ENCODE measurements at regions not wholly inside any gene's neighbourhood (a gene's known extent, or its start where the extent isn't known, plus 50 kb on each side); places are given as distances from the start of the nearest gene placed in this dataset.

DNA sequence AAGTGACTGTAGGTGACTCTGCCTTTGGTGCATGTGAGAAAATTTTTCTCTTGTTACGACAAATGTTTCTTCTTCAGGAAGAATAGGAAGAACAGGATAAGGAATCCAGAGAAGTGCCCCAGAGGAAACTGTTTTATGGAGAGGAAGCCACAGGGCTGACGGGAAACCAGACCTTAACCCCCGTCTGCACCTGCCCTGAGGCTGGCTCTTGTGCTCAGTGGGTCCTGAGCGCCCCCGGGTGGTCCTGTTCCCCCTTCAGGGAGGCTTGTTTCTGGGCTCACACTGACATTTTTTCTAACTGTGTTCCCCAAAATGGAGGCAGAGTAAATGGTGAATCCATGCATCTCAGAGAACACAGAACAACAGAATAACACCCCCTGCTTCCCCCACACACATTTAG, 691.8 kb downstream of the TMEM121 start:
- Histone ChIP-seq H3K27me3 (replicated peaks; ENCODE audit: insufficient read depth, low read depth, low read length, poor library complexity) (peaks cover 62% of the 10 kb centered on the region), H3K36me3 (ENCODE audit: insufficient read depth, low read length, poor library complexity, severe bottlenecking) (no peaks in the 10 kb centered on the region), H3K4me1 (ENCODE audit: insufficient read depth, low read length, poor library complexity, severe bottlenecking) (no peaks in the 10 kb centered on the region), H3K27ac (ENCODE audit: low read depth, low read length, poor library complexity, severe bottlenecking) (no peak overlapping the region), H3K4me3 (ENCODE audit: low read depth, low read length, poor library complexity, severe bottlenecking) (no peak overlapping the region), H3K9me3 (ENCODE audit: low read depth, low read length, poor library complexity, severe bottlenecking) (no peaks in the 10 kb centered on the region)
- POLR2A ChIA-PET (ENCODE audit: low non-redundant PET), result no interaction called here
- no peak for TF ChIP-seq EZH2 (IDR thresholded peaks at IDR 0.05; ENCODE audit: borderline replicate concordance, low read depth, low read length, poor library complexity, severe bottlenecking)
- TF ChIP-seq, protein P1, sequence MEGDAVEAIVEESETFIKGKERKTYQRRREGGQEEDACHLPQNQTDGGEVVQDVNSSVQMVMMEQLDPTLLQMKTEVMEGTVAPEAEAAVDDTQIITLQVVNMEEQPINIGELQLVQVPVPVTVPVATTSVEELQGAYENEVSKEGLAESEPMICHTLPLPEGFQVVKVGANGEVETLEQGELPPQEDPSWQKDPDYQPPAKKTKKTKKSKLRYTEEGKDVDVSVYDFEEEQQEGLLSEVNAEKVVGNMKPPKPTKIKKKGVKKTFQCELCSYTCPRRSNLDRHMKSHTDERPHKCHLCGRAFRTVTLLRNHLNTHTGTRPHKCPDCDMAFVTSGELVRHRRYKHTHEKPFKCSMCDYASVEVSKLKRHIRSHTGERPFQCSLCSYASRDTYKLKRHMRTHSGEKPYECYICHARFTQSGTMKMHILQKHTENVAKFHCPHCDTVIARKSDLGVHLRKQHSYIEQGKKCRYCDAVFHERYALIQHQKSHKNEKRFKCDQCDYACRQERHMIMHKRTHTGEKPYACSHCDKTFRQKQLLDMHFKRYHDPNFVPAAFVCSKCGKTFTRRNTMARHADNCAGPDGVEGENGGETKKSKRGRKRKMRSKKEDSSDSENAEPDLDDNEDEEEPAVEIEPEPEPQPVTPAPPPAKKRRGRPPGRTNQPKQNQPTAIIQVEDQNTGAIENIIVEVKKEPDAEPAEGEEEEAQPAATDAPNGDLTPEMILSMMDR (conservative IDR thresholded peaks at IDR 0.05; ENCODE audit: low read depth, low read length), result no peak
- CTCF ChIA-PET, result no interaction called here
- intact Hi-C loops (cut with micrococcal nuclease; ENCODE audit: unreplicated experiment), result no loop called here
- no peak for DNase-seq (ENCODE audit: low spot score)
- BruUV-seq (replicated peaks), result no TSS peak

- Histone ChIP-seq H3K4me3 (ENCODE audit: low read depth, low read length, poor library complexity, severe bottlenecking) (no peak overlapping the region), H3K36me3 (ENCODE audit: insufficient read depth, low read length, poor library complexity, severe bottlenecking) (no peaks in the 10 kb centered on the region), H3K9me3 (ENCODE audit: low read depth, low read length, poor library complexity, severe bottlenecking) (no peaks in the 10 kb centered on the region), H3K4me1 (ENCODE audit: insufficient read depth, low read length, poor library complexity, severe bottlenecking) (no peaks in the 10 kb centered on the region), H3K27ac (ENCODE audit: low read depth, low read length, poor library complexity, severe bottlenecking) (no peak overlapping the region), H3K27me3 (replicated peaks; ENCODE audit: insufficient read depth, low read depth, low read length, poor library complexity) (peaks cover 94% of the 10 kb centered on the region)
- no peak for TF ChIP-seq EZH2 (IDR thresholded peaks at IDR 0.05; ENCODE audit: borderline replicate concordance, low read depth, low read length, poor library complexity, severe bottlenecking)
- TF ChIP-seq, protein P1 (conservative IDR thresholded peaks at IDR 0.05; ENCODE audit: low read depth, low read length), result no peak
- ChIA-PET POLR2A (ENCODE audit: low non-redundant PET) (no interaction called here), CTCF (no interaction called here)
- intact Hi-C loops (cut with micrococcal nuclease; ENCODE audit: unreplicated experiment), result no loop called here
- DNase-seq (ENCODE audit: low spot score), result no peak
- BruUV-seq (replicated peaks), result no TSS peak
These were observed 695.9 kb downstream of the TMEM121 start for GRCh38 chr14:106222311-106222710.

GRCh38 chr14:106222731-106223130, 696.3 kb downstream of the TMEM121 start:
- Histone ChIP-seq H3K9me3 (ENCODE audit: low read depth, low read length, poor library complexity, severe bottlenecking) (no peaks in the 10 kb centered on the region), H3K4me1 (ENCODE audit: insufficient read depth, low read length, poor library complexity, severe bottlenecking) (no peaks in the 10 kb centered on the region), H3K27me3 (replicated peaks; ENCODE audit: insufficient read depth, low read depth, low read length, poor library complexity) (peaks cover 93% of the 10 kb centered on the region), H3K4me3 (ENCODE audit: low read depth, low read length, poor library complexity, severe bottlenecking) (no peak overlapping the region), H3K27ac (ENCODE audit: low read depth, low read length, poor library complexity, severe bottlenecking) (no peak overlapping the region), H3K36me3 (ENCODE audit: insufficient read depth, low read length, poor library complexity, severe bottlenecking) (no peaks in the 10 kb centered on the region)
- DNase-seq (ENCODE audit: low spot score), result no peak
- no TSS peak for BruUV-seq (replicated peaks)
- ChIA-PET CTCF (no interaction called here), POLR2A (ENCODE audit: low non-redundant PET) (no interaction called here)
- TF ChIP-seq EZH2 (IDR thresholded peaks at IDR 0.05; ENCODE audit: borderline replicate concordance, low read depth, low read length, poor library complexity, severe bottlenecking), result no peak
- TF ChIP-seq, protein P1 (conservative IDR thresholded peaks at IDR 0.05; ENCODE audit: low read depth, low read length), result no peak
- intact Hi-C loops (cut with micrococcal nuclease; ENCODE audit: unreplicated experiment), result no loop called here
